ENCODE measurements at regions not wholly inside any gene's neighbourhood (a gene's known extent, or its start where the extent isn't known, plus 50 kb on each side); places are given as distances from the start of the nearest gene placed in this dataset.

GRCh38 chr2:103526757-103527156 is 764.9 kb downstream of the TMEM182 start:
- no peak for DNase-seq

GRCh38 chr2:103527278-103527677 is 765.4 kb downstream of the TMEM182 start:
- no peak for DNase-seq

- DNase-seq = no peak
Measured at GRCh38 chr2:103529798-103530502, 768.1 kb downstream of the TMEM182 start.

GRCh38 chr2:103552775-103553174 is 790.9 kb downstream of the TMEM182 start:
- DNase-seq = no peak

- no peak for DNase-seq
Measured at GRCh38 chr2:103594823-103595222, 833.0 kb downstream of the TMEM182 start.

GRCh38 chr2:103605071-103605780 is 843.4 kb downstream of the TMEM182 start:
- no peak for DNase-seq

- DNase-seq = no peak
Measured at GRCh38 chr2:103615611-103616105, 853.8 kb downstream of the TMEM182 start.

GRCh38 chr2:103616891-103617290 is 855.1 kb downstream of the TMEM182 start:
- no peak for DNase-seq

GRCh38 chr2:103618112-103618511 is 856.3 kb downstream of the TMEM182 start:
- DNase-seq = no peak

- no peak for DNase-seq
Measured at GRCh38 chr2:103627301-103627700, 865.5 kb downstream of the TMEM182 start.

- DNase-seq = no peak
Measured at GRCh38 chr2:103638978-103639377, 877.1 kb downstream of the TMEM182 start.

GRCh38 chr2:103656558-103656957 is 894.7 kb downstream of the TMEM182 start:
- DNase-seq = no peak

GRCh38 chr2:103660519-103660918 is 898.7 kb downstream of the TMEM182 start:
- DNase-seq = no peak

GRCh38 chr2:103660947-103661346 is 899.1 kb downstream of the TMEM182 start:
- no peak for DNase-seq

GRCh38 chr2:103664690-103665089 is 902.9 kb downstream of the TMEM182 start:
- no peak for DNase-seq

GRCh38 chr2:103667335-103667884 is 905.6 kb downstream of the TMEM182 start:
- no peak for DNase-seq

GRCh38 chr2:103669531-103669930 is 907.7 kb downstream of the TMEM182 start:
- DNase-seq = no peak

All from NCI-H69 (cell line).